Activated CD4-positive, alpha-beta T cell treated with anti-CD3 and anti-CD28 coated beads, Interleukin-2, Interleukin-4, amounts not matched to agents 100 ng/mL and 50 ng/mL, durations not matched to agents 16 hours and 8 hours (primary cell): ENCODE measurements at regions not wholly inside any gene's neighbourhood (a gene's known extent, or its start where the extent isn't known, plus 50 kb on each side); places are given as distances from the start of the nearest gene placed in this dataset.
"Not testable (repeated sequence)": the region's sequence is repeated elsewhere in the genome, so short reads cannot be mapped to it uniquely, and the experiment has no call there.

ENCODE experiments used
- DNase-seq: peaks from one replicate; pipeline ENCODE4 v3.0.0-alpha.2; 2020; ENCODE audit warnings: low spot score

- DNase-seq: no peak
Observed at GRCh38 chrX:13518126-13518525, 51.3 kb upstream of the EGFL6 start.

GRCh38 chrX:13515211-13515930 is 54.0 kb upstream of the EGFL6 start:
- no peak for DNase-seq

- DNase-seq: no peak
Observed at GRCh38 chrX:13511944-13512330, 57.5 kb upstream of the EGFL6 start.

- no peak for DNase-seq
Observed at GRCh38 chrX:13511241-13511943, 58.0 kb upstream of the EGFL6 start.

GRCh38 chrX:13507893-13508292 is 61.5 kb upstream of the EGFL6 start:
- no peak for DNase-seq

GRCh38 chrX:13506574-13506973 is 62.8 kb upstream of the EGFL6 start:
- DNase-seq: peak; percentile 40

GRCh38 chrX:13502590-13502989 is 66.8 kb upstream of the EGFL6 start:
- peak; percentile 3 for DNase-seq

GRCh38 chrX:13499736-13500135 is 69.7 kb upstream of the EGFL6 start:
- DNase-seq: no peak

- no peak for DNase-seq
Observed at GRCh38 chrX:13498238-13498637, 71.2 kb upstream of the EGFL6 start.

- DNase-seq: no peak
Observed at GRCh38 chrX:13495232-13495631, 74.2 kb upstream of the EGFL6 start.

- DNase-seq: no peak
Observed at GRCh38 chrX:13494562-13494961, 74.8 kb upstream of the EGFL6 start.

- no peak for DNase-seq
Observed at GRCh38 chrX:13493659-13494058, 75.7 kb upstream of the EGFL6 start.

GRCh38 chrX:13492286-13492685 is 77.1 kb upstream of the EGFL6 start:
- DNase-seq: no peak

GRCh38 chrX:13491061-13491460 is 78.3 kb upstream of the EGFL6 start:
- no peak for DNase-seq

- no peak for DNase-seq
Observed at GRCh38 chrX:13489454-13489853, 79.9 kb upstream of the EGFL6 start.

- DNase-seq: peak; percentile 60
Observed at GRCh38 chrX:13487731-13488505, 81.5 kb upstream of the EGFL6 start.

- no peak for DNase-seq
Observed at GRCh38 chrX:13485167-13485566, 84.2 kb upstream of the EGFL6 start.

- no peak for DNase-seq
Observed at GRCh38 chrX:13483773-13484172, 85.6 kb upstream of the EGFL6 start.

- DNase-seq: no peak
Observed at GRCh38 chrX:13482746-13483541, 86.5 kb upstream of the EGFL6 start.

GRCh38 chrX:13480780-13481179 is 88.6 kb upstream of the EGFL6 start:
- DNase-seq: not testable (repeated sequence)

GRCh38 chrX:13479452-13479813 is 90.0 kb upstream of the EGFL6 start:
- DNase-seq: no peak

- no peak for DNase-seq
Observed at GRCh38 chrX:13478740-13479451, 90.5 kb upstream of the EGFL6 start.
